ENCODE measurements at regions not wholly inside any gene's neighbourhood (a gene's known extent, or its start where the extent isn't known, plus 50 kb on each side); places are given as distances from the start of the nearest gene placed in this dataset.
"Not testable (repeated sequence)": the region's sequence is repeated elsewhere in the genome, so short reads cannot be mapped to it uniquely, and the experiment has no call there.

GRCh38 chr7:131932271-131932670, 375.8 kb upstream of the PODXL start:
- DNase-seq: no peak

- no peak for DNase-seq
Observed at GRCh38 chr7:131931370-131931769, 374.9 kb upstream of the PODXL start.

- DNase-seq: no peak
Observed at GRCh38 chr7:131929632-131930031, 373.2 kb upstream of the PODXL start.

GRCh38 chr7:131927770-131928423, 371.5 kb upstream of the PODXL start:
- DNase-seq: no peak

- no peak for DNase-seq
Observed at GRCh38 chr7:131925636-131926035, 369.2 kb upstream of the PODXL start.

GRCh38 chr7:131924857-131925256, 368.4 kb upstream of the PODXL start:
- no peak for DNase-seq

- DNase-seq: not testable (repeated sequence)
Observed at GRCh38 chr7:131922948-131923347, 366.5 kb upstream of the PODXL start.

- no peak for DNase-seq
Observed at GRCh38 chr7:131921016-131921415, 364.6 kb upstream of the PODXL start.

- no peak for DNase-seq
Observed at GRCh38 chr7:131919920-131920709, 363.7 kb upstream of the PODXL start.

GRCh38 chr7:131911112-131911511, 354.7 kb upstream of the PODXL start:
- DNase-seq: no peak

- DNase-seq: no peak
Observed at GRCh38 chr7:131909151-131909768, 352.8 kb upstream of the PODXL start.

GRCh38 chr7:131908714-131909113, 352.3 kb upstream of the PODXL start:
- no peak for DNase-seq

GRCh38 chr7:131905471-131905973, 349.1 kb upstream of the PODXL start:
- no peak for DNase-seq

- no peak for DNase-seq
Observed at GRCh38 chr7:131904760-131905327, 348.4 kb upstream of the PODXL start.

GRCh38 chr7:131903315-131903714, 346.9 kb upstream of the PODXL start:
- no peak for DNase-seq

- no peak for DNase-seq
Observed at GRCh38 chr7:131900785-131901287, 344.4 kb upstream of the PODXL start.

- no peak for DNase-seq
Observed at GRCh38 chr7:131899271-131900030, 343.0 kb upstream of the PODXL start.

- DNase-seq: no peak
Observed at GRCh38 chr7:131898418-131898817, 342.0 kb upstream of the PODXL start.

GRCh38 chr7:131897790-131898165, 341.4 kb upstream of the PODXL start:
- no peak for DNase-seq

GRCh38 chr7:131897016-131897789, 340.8 kb upstream of the PODXL start:
- DNase-seq: no peak

GRCh38 chr7:131896165-131896863, 339.9 kb upstream of the PODXL start:
- no peak for DNase-seq

All from activated T-cell treated with anti-CD3 and anti-CD28 coated beads for 4 hours (primary cell).